GM23338 (cell line): ENCODE measurements at regions not wholly inside any gene's neighbourhood (a gene's known extent, or its start where the extent isn't known, plus 50 kb on each side); places are given as distances from the start of the nearest gene placed in this dataset.
"Not testable (repeated sequence)": the region's sequence is repeated elsewhere in the genome, so short reads cannot be mapped to it uniquely, and the experiment has no call there.

ENCODE experiments used
- EZH2 ChIP-seq: fragments of 200-600 bp; sonication (generic); IDR thresholded peaks from one replicate; pipeline ENCODE4 v1.8.0; 2017; ENCODE audit warnings: antibody characterized with exemption, mild to moderate bottlenecking, low read depth; ENCODE audit not compliant: unreplicated experiment
- NANOG ChIP-seq: IDR thresholded peaks from 2 replicates; pipeline ENCODE4 v1.6.1; 2016; ENCODE audit warnings: antibody characterized with exemption, borderline replicate concordance
- POLR2AphosphoS5 ChIP-seq: IDR thresholded peaks from 2 replicates; pipeline ENCODE4 v1.6.1; 2016; ENCODE audit warnings: antibody characterized with exemption, low read depth
- STAT1 ChIP-seq: IDR thresholded peaks from one replicate; pipeline ENCODE4 v1.6.1; 2016; ENCODE audit warnings: antibody characterized with exemption; ENCODE audit not compliant: unreplicated experiment
- TF ChIP-seq, protein P1 (sequence below), 2 experiments: fragments of 200-600 bp in 1 of 2; sonication (generic) in 1 of 2; conservative IDR thresholded peaks; 2 replicates each; pipeline versions ENCODE4 v1.5.1 to v1.6.1; 2016 to 2017; ENCODE audit warnings: antibody characterized with exemption in 2 of 2, low read depth in 2 of 2, mild to moderate bottlenecking in 2 of 2, moderate library complexity in 1 of 2
- TF ChIP-seq, protein P2 (sequence below): IDR thresholded peaks from 2 replicates; pipeline ENCODE4 v1.6.1; 2016; ENCODE audit warnings: antibody characterized with exemption

DNA sequence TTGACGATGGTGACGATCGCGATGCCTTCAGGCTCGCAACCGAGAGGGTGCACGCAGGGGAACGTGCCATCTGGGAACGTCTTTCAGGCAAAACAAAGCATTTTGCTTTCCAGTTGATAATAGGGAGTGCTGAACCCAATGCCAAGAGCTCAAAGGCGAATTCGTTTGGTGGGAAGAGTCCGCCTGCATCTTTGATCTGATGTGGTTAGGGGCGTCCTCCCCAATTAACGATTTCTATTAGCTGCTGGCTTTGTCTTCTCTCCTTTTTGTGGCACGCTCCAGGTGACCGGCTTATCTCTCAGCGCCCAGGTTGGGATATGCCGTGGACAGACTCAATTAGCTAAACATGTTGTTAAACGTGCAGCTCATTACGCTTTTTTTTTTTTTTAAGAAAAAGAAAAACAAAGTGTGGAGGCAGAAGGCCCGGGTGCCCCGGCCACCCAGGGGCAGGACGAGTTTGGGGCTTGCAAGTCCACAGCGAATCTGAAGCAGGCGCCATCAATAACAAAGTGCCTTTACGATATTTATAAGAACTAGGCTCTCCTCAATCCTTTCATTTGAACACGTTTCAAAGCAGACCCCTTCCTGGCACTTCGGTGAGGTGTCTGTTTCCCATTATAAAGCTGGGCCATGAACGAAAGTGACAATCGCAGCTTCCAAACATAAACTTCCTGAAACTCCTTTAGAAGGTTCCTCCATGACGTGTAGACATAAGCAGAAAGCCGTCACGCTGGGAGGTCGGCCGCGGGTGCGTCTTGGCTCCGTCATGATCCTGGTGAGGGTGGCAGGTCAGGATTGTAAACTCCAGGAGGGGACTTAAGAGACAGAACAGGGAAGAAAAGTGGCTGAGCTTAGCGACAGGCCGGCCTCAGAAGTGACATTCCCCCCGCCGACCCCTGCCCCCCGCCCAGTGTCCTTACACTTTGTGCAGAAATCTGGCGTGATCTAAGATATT lies 155.3 kb downstream of the LAT start:
- not testable (repeated sequence) for TF ChIP-seq POLR2AphosphoS5, EZH2, STAT1, NANOG
- TF ChIP-seq, protein P1, sequence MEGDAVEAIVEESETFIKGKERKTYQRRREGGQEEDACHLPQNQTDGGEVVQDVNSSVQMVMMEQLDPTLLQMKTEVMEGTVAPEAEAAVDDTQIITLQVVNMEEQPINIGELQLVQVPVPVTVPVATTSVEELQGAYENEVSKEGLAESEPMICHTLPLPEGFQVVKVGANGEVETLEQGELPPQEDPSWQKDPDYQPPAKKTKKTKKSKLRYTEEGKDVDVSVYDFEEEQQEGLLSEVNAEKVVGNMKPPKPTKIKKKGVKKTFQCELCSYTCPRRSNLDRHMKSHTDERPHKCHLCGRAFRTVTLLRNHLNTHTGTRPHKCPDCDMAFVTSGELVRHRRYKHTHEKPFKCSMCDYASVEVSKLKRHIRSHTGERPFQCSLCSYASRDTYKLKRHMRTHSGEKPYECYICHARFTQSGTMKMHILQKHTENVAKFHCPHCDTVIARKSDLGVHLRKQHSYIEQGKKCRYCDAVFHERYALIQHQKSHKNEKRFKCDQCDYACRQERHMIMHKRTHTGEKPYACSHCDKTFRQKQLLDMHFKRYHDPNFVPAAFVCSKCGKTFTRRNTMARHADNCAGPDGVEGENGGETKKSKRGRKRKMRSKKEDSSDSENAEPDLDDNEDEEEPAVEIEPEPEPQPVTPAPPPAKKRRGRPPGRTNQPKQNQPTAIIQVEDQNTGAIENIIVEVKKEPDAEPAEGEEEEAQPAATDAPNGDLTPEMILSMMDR (conservative IDR thresholded peaks at IDR 0.05; ENCODE audit: low read depth in 2 of 2) = not testable (repeated sequence)
- TF ChIP-seq, protein P2, sequence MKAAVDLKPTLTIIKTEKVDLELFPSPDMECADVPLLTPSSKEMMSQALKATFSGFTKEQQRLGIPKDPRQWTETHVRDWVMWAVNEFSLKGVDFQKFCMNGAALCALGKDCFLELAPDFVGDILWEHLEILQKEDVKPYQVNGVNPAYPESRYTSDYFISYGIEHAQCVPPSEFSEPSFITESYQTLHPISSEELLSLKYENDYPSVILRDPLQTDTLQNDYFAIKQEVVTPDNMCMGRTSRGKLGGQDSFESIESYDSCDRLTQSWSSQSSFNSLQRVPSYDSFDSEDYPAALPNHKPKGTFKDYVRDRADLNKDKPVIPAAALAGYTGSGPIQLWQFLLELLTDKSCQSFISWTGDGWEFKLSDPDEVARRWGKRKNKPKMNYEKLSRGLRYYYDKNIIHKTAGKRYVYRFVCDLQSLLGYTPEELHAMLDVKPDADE = not testable (repeated sequence)
